Osteocyte (in vitro differentiated cells): ENCODE measurements at regions not wholly inside any gene's neighbourhood (a gene's known extent, or its start where the extent isn't known, plus 50 kb on each side); places are given as distances from the start of the nearest gene placed in this dataset.

ENCODE experiments used
- DNase-seq: peaks from one replicate; pipeline ENCODE4 v3.0.0; 2021; ENCODE audit warnings: mixed read lengths; ENCODE audit not compliant: unreplicated experiment; ENCODE audit errors: extremely low spot score
- H3K27ac Mint-ChIP-seq: one replicate; pipeline ENCODE4 v1.8.0; 2021; ENCODE audit warnings: mild to moderate bottlenecking, mixed read lengths; ENCODE audit not compliant: unreplicated experiment
- H3K27me3 Mint-ChIP-seq: one replicate; pipeline ENCODE4 v1.8.0; 2021; ENCODE audit warnings: mixed read lengths; ENCODE audit not compliant: unreplicated experiment
- H3K36me3 Mint-ChIP-seq: one replicate; pipeline ENCODE4 v1.8.0; 2021; ENCODE audit warnings: mixed read lengths; ENCODE audit not compliant: unreplicated experiment
- H3K4me1 Mint-ChIP-seq: one replicate; pipeline ENCODE4 v1.8.0; 2021; ENCODE audit warnings: mixed read lengths; ENCODE audit not compliant: unreplicated experiment
- H3K4me3 Mint-ChIP-seq: one replicate; pipeline ENCODE4 v1.8.0; 2021; ENCODE audit warnings: mild to moderate bottlenecking, moderate library complexity, mixed read lengths; ENCODE audit not compliant: unreplicated experiment
- H3K9me3 Mint-ChIP-seq: one replicate; pipeline ENCODE4 v1.8.0; 2021; ENCODE audit warnings: mixed read lengths; ENCODE audit not compliant: unreplicated experiment
- CTCF ChIP-seq: fragments of 200-600 bp; sonication (generic); IDR thresholded peaks from 2 replicates; pipeline ENCODE4 v1.5.0; 2021; ENCODE audit warnings: antibody characterized with exemption, mild to moderate bottlenecking, moderate library complexity

GRCh38 chr15:95958382-95958781, 372.1 kb upstream of the NR2F2 start:
- no peak overlapping the region for H3K4me3 Mint-ChIP-seq
- no peaks in the 10 kb centered on the region for H3K4me1 Mint-ChIP-seq
- H3K9me3 Mint-ChIP-seq = peaks cover 28% of the 10 kb centered on the region
- no peak overlapping the region for H3K27ac Mint-ChIP-seq
- peaks cover 4% of the 10 kb centered on the region for H3K36me3 Mint-ChIP-seq
- no peak for DNase-seq
- TF ChIP-seq CTCF = no peak
- H3K27me3 Mint-ChIP-seq = no peaks in the 10 kb centered on the region

- TF ChIP-seq CTCF = no peak
- Mint-ChIP-seq H3K9me3 (peaks cover 3% of the 10 kb centered on the region), H3K27me3 (no peaks in the 10 kb centered on the region), H3K4me3 (no peak overlapping the region), H3K36me3 (peaks cover 2% of the 10 kb centered on the region), H3K27ac (no peak overlapping the region), H3K4me1 (peaks cover 1% of the 10 kb centered on the region)
- DNase-seq = no peak
Measured at GRCh38 chr15:95968856-95969255, 361.6 kb upstream of the NR2F2 start.

- H3K36me3 Mint-ChIP-seq = peaks cover 2% of the 10 kb centered on the region
- no peak for TF ChIP-seq CTCF
- peaks cover 3% of the 10 kb centered on the region for H3K4me1 Mint-ChIP-seq
- no peak for DNase-seq
- H3K4me3 Mint-ChIP-seq = no peak overlapping the region
- H3K9me3 Mint-ChIP-seq = peaks cover 7% of the 10 kb centered on the region
- H3K27me3 Mint-ChIP-seq = no peaks in the 10 kb centered on the region
- H3K27ac Mint-ChIP-seq = no peak overlapping the region
Measured at GRCh38 chr15:95970326-95970725, 360.2 kb upstream of the NR2F2 start.

DNA sequence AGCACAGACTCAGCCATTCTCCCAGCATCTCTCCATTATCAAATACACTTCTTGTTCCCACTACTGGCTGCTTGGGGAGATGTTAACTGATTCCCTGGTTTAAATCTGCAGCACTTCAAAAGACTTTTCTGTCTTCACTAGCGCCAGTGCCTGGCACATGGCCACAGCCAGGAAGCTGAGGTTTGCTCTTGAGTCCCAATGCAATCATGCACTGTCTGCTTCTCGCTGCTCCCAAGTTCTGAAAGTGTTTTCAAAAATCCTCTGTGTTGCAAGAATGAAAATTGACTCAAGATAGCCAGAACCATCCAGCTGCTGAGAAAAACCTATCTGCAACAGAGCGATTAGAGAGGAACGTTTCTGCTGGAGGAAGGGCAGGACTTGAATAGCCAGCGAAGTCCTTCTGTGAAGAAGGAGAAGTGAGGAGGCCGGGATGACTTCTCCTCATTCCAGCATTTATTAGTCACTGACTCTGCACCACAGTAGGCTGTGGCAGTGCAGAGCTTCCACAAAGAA, 358.4 kb upstream of the NR2F2 start:
- no peak overlapping the region for H3K4me3 Mint-ChIP-seq
- H3K9me3 Mint-ChIP-seq = peaks cover 8% of the 10 kb centered on the region

GRCh38 chr15:95972812-95973211, 357.7 kb upstream of the NR2F2 start:
- Mint-ChIP-seq H3K27ac (no peak overlapping the region), H3K27me3 (no peaks in the 10 kb centered on the region), H3K36me3 (no peaks in the 10 kb centered on the region), H3K4me3 (no peak overlapping the region), H3K4me1 (peaks cover 3% of the 10 kb centered on the region), H3K9me3 (peaks cover 8% of the 10 kb centered on the region)
- no peak for DNase-seq
- no peak for TF ChIP-seq CTCF

More for the DNA sequence above, 358.4 kb upstream of the NR2F2 start:
- DNase-seq = no peak
- Mint-ChIP-seq H3K27me3 (no peaks in the 10 kb centered on the region), H3K36me3 (no peaks in the 10 kb centered on the region), H3K27ac (no peak overlapping the region), H3K4me1 (peaks cover 3% of the 10 kb centered on the region)
- TF ChIP-seq CTCF = no peak
